ENCODE measurements at regions not wholly inside any gene's neighbourhood (a gene's known extent, or its start where the extent isn't known, plus 50 kb on each side); places are given as distances from the start of the nearest gene placed in this dataset.

DNA sequence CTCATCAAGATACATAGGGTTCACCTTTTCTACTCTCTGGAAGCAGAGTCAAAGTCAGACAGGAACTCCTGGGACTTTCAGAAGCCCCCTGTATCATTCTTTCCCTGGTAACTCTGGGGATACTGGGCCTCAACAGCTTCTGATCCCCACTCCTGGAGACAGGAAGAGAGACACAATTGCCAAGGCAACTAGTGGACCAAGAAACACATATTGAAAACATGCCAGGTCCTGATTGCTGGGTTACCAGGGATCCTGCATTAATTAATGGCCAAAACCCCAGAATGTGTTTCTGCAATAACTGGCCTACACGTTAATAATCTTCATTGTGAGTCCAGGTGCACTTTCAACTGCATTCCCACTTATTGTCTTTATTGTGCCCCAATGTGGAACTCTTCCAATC, 260.8 kb upstream of the POU2AF2 start:
- Mint-ChIP-seq H3K36me3 (peaks cover 0 to under 1% of the 10 kb centered on the region in 2 donors), H3K4me3 (no peak overlapping the region), H3K27ac (no peak overlapping the region), H3K9me3 (peaks cover 0 to under 1% of the 10 kb centered on the region in 2 donors), H3K27me3 (no peaks in the 10 kb centered on the region), H3K4me1 (no peaks in the 10 kb centered on the region)
- ATAC-seq (replicated peaks), result no peak
- no peak for DNase-seq

DNA sequence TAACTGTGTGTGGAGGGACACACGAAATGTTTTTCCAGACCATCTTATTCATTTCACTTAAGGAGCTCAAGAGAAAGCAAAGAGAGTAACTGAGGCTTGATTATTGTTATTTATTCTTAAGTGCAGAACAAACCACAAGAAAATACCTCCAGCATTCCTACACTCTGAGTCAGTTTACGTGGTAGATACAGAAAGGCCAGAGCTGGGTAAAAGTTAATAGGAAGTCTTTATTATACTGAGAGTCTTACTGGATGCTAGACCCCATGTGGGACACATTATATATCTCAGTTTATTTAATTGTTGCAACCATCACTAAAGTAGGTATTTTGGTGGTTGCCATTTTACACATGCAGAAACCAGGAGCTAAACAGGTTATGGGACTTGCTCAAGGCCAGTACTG, 261.4 kb upstream of the POU2AF2 start:
- DNase-seq (no peak), ATAC-seq (replicated peaks) (no peak)
- H3K4me3 Mint-ChIP-seq, result no peak overlapping the region
- H3K4me1 Mint-ChIP-seq, result no peaks in the 10 kb centered on the region
- H3K36me3 Mint-ChIP-seq, result peaks cover 4 to 5% of the 10 kb centered on the region in 2 donors
- H3K27me3 Mint-ChIP-seq, result no peaks in the 10 kb centered on the region
- no peak overlapping the region for H3K27ac Mint-ChIP-seq
- peaks cover 4 to 5% of the 10 kb centered on the region in 2 donors for H3K9me3 Mint-ChIP-seq

DNA sequence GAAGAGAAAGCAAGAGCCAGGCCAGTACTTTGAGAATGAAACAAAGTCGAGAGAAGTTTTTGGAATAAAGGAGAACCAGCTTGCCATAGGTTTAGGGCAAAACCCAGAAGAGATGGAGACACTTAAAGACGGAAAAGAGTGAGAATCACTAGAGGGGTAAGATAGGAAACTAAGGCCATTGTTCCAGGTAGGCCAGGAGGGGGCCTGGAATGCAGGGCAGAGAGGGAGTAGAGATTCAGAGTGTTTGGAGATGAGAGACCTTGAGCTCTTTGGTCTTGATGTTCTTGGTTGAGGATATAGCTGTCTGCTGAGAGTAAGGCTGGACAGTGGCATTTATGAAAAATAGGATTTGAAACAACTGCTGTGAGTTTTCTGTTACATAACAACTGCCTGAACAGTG, 263.3 kb upstream of the POU2AF2 start:
- no peaks in the 10 kb centered on the region for H3K4me1 Mint-ChIP-seq

DNA sequence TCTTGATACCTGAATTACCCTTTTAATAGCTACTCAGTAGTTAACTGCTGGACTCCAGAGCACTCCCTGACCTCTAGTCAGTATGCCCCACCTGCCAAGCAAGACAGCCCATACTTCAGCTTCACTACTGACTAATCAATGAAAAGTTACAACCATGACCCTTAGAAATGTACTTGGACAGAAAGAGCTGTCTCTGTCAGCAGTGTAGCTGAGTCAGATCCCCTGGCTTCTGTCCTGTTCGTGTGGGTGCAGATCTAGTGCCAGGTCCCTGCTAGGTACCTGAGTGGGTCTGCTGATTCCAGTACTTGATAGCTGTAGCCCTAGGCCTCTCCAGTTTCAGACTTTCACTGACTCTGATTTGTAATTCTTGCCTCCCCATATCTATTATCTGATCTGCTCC, 265.8 kb upstream of the POU2AF2 start:
- Mint-ChIP-seq H3K4me1 (peaks cover 0 to 8% of the 10 kb centered on the region in 2 donors), H3K27me3 (peaks cover 4 to 5% of the 10 kb centered on the region in 2 donors), H3K36me3 (peaks cover 4 to 5% of the 10 kb centered on the region in 2 donors), H3K9me3 (peaks cover 5 to 7% of the 10 kb centered on the region in 2 donors), H3K4me3 (no peak overlapping the region), H3K27ac (no peak overlapping the region)
- DNase-seq (no peak), ATAC-seq (replicated peaks) (no peak)

More for the DNA sequence above, 263.3 kb upstream of the POU2AF2 start:
- no peak overlapping the region for H3K27ac Mint-ChIP-seq
- ATAC-seq (replicated peaks), result no peak
- no peak for DNase-seq
- peaks cover 5 to 6% of the 10 kb centered on the region in 2 donors for H3K9me3 Mint-ChIP-seq
- no peak overlapping the region for H3K4me3 Mint-ChIP-seq
- H3K36me3 Mint-ChIP-seq, result peaks cover 4 to 5% of the 10 kb centered on the region in 2 donors
- no peaks in the 10 kb centered on the region for H3K27me3 Mint-ChIP-seq

DNA sequence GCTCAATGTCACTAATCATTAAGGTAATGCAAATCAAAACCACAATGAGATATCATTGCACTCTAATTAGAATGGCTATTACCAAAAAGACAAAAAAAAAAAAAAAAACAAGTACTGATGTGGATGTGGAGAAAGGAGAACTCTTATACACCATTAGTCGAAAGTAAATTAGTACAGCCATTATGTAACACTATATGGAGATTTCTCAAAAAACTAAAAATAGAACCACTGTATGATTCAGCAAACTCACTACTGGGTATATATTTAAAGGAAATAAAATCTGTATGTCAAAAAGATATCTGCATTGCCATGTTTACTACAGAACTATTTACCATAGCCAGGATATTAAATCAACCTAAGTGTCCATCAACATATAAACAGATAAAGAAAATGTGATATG, 265.4 kb upstream of the ARHGAP20 start:
- peaks cover 4 to 5% of the 10 kb centered on the region in 2 donors for H3K36me3 Mint-ChIP-seq
- no peak overlapping the region for H3K27ac Mint-ChIP-seq
- H3K27me3 Mint-ChIP-seq, result peaks cover 4 to 5% of the 10 kb centered on the region in 2 donors
- peaks cover 5 to 7% of the 10 kb centered on the region in 2 donors for H3K9me3 Mint-ChIP-seq
- no peak for DNase-seq
- ATAC-seq (replicated peaks), result no peak
- H3K4me3 Mint-ChIP-seq, result no peak overlapping the region
- H3K4me1 Mint-ChIP-seq, result peaks cover 0 to 8% of the 10 kb centered on the region in 2 donors

DNA sequence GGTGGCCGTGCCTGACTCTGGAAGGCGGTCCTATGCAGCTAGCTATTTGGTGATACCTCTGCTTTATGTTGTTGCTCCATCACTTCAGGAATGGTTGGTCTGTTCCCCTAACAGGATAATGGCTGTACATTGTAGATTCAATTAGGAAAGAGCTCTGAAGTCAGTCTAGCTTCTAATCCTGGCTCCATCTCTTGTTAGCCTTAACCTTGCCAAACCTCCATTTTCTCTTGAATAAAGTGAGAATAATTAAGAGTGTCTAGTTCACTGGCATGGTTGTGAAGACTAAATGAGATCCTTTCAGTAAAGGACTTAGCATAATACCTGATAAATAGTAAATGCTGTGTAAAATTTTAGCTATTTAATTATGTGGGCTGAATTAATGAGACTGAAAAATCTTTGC, 262.5 kb upstream of the ARHGAP20 start:
- Mint-ChIP-seq H3K36me3 (peaks cover 4 to 5% of the 10 kb centered on the region in 2 donors), H3K27me3 (peaks cover 11 to 19% of the 10 kb centered on the region in 2 donors), H3K9me3 (peaks cover 5 to 7% of the 10 kb centered on the region in 2 donors), H3K27ac (no peak overlapping the region), H3K4me1 (peaks cover 2 to 8% of the 10 kb centered on the region in 2 donors), H3K4me3 (no peak overlapping the region)
- ATAC-seq (replicated peaks) (no peak), DNase-seq (no peak)

DNA sequence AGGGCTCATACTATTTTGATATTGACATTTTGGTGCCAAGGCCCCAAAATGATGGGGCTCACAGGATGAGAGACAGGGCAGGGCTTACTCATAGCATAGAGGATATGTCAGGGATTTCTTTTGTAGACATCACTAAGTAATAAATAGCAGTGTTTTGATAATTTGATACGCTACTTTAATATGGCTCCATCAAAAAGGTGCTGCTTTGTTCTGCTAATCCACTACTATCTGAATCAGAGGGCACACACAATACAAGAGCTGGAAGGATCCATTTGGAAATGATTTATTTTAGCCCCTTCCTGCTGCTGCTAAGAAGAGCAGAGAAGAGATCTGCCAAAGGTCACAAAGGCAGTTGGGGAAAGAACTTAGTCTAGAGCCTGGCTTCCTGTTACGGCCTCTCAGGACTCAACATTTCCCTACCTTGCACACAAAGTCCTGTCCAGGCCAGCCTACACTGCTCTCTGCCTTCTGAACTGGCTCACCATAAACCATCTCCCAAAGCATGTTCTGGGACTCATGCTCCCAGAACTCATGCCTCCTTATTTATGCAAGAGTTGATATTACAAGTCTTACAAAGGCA, 261.3 kb upstream of the ARHGAP20 start:
- H3K9me3 Mint-ChIP-seq, result peaks cover 0 to 3% of the 10 kb centered on the region in 2 donors
- peaks cover 11 to 19% of the 10 kb centered on the region in 2 donors for H3K27me3 Mint-ChIP-seq
- no peak overlapping the region for H3K27ac Mint-ChIP-seq
- ATAC-seq (replicated peaks) (no peak), DNase-seq (no peak)
- H3K36me3 Mint-ChIP-seq, result no peaks in the 10 kb centered on the region
- H3K4me1 Mint-ChIP-seq, result peaks cover 9 to 20% of the 10 kb centered on the region in 2 donors
- no peak overlapping the region for H3K4me3 Mint-ChIP-seq

DNA sequence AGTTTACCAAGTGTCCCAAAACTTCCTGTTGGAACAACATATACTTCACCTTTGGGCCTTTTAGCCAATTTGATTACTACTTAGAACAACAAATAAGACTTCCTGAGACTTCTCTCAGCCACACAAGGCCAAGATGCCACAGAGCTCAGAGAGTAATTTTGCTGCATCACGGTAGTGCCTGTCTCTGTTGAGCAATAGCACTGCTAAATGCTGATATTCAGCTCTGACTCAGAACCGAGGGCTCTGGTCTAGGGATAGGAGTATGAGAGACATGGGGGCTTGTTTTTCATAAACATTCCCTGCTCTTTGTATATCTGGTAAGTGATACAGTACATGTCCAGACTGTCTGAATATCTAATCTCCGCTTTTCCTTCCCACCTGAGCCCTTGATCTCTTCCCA, 260.4 kb upstream of the ARHGAP20 start:
- Mint-ChIP-seq H3K9me3 (peaks cover 0 to 2% of the 10 kb centered on the region in 2 donors), H3K4me3 (no peak overlapping the region), H3K36me3 (no peaks in the 10 kb centered on the region), H3K4me1 (peaks cover 14 to 28% of the 10 kb centered on the region in 2 donors), H3K27ac (no peak overlapping the region), H3K27me3 (peaks cover 11 to 19% of the 10 kb centered on the region in 2 donors)
- DNase-seq, result no peak
- no peak for ATAC-seq (replicated peaks)

DNA sequence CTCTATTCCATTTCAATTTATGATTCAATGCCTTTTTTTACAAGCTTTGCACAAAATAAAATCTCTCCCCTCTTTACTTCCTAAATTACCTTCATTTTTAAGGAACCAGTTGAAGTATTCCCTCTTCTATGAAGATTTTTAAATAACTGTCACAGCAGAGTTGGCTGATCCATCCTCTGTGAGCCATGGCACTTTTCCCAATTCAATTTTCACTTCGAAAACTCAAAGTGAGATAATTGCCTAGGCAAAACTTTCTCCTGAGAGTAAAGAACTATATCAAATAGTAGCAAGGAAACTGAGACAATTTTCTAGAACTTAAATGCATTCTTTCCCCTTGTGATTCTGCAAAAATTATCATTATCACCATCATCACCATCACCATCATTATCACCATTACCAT, 259.9 kb upstream of the ARHGAP20 start:
- H3K4me1 Mint-ChIP-seq, result peaks cover 14 to 28% of the 10 kb centered on the region in 2 donors
- H3K27ac Mint-ChIP-seq, result no peak overlapping the region
- H3K27me3 Mint-ChIP-seq, result peaks cover 11 to 19% of the 10 kb centered on the region in 2 donors
- ATAC-seq (replicated peaks), result no peak
- no peak overlapping the region for H3K4me3 Mint-ChIP-seq
- DNase-seq, result no peak
- H3K36me3 Mint-ChIP-seq, result no peaks in the 10 kb centered on the region
- H3K9me3 Mint-ChIP-seq, result peaks cover 0 to 2% of the 10 kb centered on the region in 2 donors

DNA sequence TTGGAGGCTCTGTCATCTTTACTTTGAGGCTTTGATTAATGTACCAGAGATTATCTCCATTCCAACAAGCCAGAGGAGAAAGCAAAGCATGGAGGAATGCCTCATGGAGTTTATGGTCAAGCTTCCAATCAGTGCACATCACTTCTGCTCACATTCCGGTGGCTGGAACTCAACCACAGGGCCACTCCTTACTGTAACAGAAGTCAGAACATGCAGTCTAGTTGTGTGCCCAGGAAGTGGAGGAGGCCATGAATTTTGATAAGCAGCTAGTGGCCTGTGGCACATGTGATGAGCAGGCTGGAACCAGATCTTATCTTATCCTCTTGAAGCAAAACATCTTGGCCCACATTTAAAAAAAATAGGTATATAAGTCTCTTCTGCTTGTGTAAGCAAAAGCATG, 258.9 kb upstream of the ARHGAP20 start:
- Mint-ChIP-seq H3K36me3 (no peaks in the 10 kb centered on the region), H3K4me1 (peaks cover 14 to 28% of the 10 kb centered on the region in 2 donors), H3K4me3 (no peak overlapping the region)

DNA sequence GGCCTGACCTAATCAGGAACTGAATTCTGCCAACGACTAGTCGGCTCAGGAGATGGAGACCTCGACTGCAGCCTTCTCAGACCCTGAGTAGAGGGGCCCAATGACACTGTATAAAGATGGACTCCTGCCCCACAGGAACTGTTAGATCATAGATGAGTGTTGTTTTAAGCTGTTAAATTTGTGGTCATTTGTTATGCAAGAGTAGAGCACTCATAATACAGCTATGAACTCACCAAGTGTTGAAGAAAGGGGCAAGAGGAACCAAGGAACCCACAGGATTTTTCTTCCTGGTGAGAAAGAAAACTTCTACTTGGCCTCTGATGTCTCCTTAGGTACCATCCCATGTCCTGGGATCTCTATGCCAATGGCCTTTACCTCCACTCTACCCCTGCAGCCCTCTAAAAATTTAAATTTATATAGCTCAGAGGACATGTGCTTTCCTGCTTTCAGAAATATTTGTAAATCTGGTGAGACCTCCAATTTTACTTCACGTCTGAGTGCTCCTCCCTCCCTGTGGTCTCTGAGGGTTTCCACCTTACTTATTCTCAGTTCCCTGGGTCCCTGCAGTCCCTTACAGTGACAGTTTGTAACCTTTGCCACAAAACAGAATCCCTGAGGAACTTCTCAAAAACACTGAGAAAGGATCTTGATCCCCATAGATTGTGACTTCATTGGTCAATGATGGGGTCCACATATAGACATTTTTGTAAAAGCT, 256.3 kb upstream of the ARHGAP20 start:
- H3K9me3 Mint-ChIP-seq, result peaks cover 0 to 1% of the 10 kb centered on the region in 2 donors
- peak; percentile 94 for ATAC-seq (replicated peaks)
- peaks cover 10 to 18% of the 10 kb centered on the region in 2 donors for H3K27me3 Mint-ChIP-seq
- peaks cover 14 to 20% of the 10 kb centered on the region in 2 donors for H3K4me1 Mint-ChIP-seq
- H3K36me3 Mint-ChIP-seq, result no peaks in the 10 kb centered on the region
- H3K4me3 Mint-ChIP-seq, result peak overlapping the region in 1 of 2 donors; percentile 7
- peak overlapping the region; percentile 10 for H3K27ac Mint-ChIP-seq
- peak; percentile 20 for DNase-seq

More for the DNA sequence above, 258.9 kb upstream of the ARHGAP20 start:
- no peak for ATAC-seq (replicated peaks)
- peaks cover 11 to 19% of the 10 kb centered on the region in 2 donors for H3K27me3 Mint-ChIP-seq
- no peak overlapping the region for H3K27ac Mint-ChIP-seq
- no peak for DNase-seq
- peaks cover 0 to 2% of the 10 kb centered on the region in 2 donors for H3K9me3 Mint-ChIP-seq

DNA sequence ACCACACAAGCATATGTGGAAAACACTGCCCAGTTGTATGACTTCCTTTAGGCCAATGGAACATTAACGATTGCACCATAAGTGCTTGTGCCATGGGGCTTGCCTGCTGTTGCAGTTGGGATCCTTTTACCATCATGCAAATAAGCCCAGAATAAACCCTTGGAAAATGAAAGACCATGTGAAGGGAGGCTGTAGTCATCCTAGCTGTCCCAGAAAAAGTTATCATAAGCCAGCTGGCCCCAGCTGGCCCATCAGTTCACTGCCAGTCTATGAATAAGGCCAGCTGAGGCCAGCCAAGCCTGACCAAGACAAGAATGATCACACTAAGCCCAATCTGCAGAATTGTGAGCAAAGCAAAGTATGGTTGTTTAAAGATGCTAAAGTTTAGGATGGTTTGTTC, 253.9 kb upstream of the ARHGAP20 start:
- H3K4me1 Mint-ChIP-seq, result peaks cover 12 to 20% of the 10 kb centered on the region in 2 donors
- H3K27me3 Mint-ChIP-seq, result peaks cover 15 to 20% of the 10 kb centered on the region in 2 donors
- no peaks in the 10 kb centered on the region for H3K36me3 Mint-ChIP-seq
- no peak for ATAC-seq (replicated peaks)
- H3K9me3 Mint-ChIP-seq, result peaks cover 0 to 1% of the 10 kb centered on the region in 2 donors
- no peak for DNase-seq
- no peak overlapping the region for H3K27ac Mint-ChIP-seq
- no peak overlapping the region for H3K4me3 Mint-ChIP-seq

DNA sequence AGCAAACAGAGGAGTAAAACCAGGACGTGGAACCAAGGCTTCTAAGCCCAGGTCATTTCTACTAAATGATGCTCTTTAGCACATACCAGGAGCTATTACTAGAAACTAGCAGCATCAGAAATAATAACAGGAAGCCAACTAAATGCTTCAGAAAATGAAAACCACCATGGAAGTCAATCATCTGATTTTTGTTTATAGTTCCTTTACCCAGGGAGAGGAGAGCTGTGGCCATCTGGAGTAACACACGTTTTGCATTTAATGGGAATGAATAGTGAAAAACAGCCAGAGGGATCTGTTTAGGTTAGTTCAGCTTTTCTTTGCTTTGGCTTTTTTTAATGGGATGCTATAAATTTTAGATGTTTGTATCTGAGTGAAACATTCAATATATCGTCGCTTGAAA, 250.7 kb upstream of the ARHGAP20 start:
- H3K9me3 Mint-ChIP-seq, result peaks cover 0 to 1% of the 10 kb centered on the region in 2 donors
- peaks cover 2 to 3% of the 10 kb centered on the region in 2 donors for H3K4me1 Mint-ChIP-seq
- no peak overlapping the region for H3K27ac Mint-ChIP-seq
- DNase-seq (no peak), ATAC-seq (replicated peaks) (no peak)
- no peak overlapping the region for H3K4me3 Mint-ChIP-seq
- peaks cover 20 to 27% of the 10 kb centered on the region in 2 donors for H3K27me3 Mint-ChIP-seq
- H3K36me3 Mint-ChIP-seq, result no peaks in the 10 kb centered on the region

DNA sequence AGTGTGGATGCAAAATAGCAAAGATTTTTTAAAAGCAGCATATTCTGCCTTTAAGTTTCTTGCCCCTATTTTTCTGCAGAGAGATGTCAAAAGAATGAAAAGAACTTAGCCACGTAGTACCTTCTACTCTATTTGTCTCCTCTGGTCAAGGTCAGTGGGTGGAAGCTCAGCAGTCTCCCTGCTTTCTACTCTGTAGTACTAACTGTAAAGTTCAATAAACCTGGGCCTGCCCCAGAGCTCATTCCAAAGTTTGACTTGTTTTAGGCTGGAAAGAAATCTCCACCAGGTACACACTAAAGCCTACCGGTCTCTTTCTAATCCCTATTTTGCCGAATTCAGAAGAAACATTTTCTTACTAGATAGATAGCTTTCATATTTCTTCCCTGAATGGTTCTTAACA, 247.9 kb upstream of the ARHGAP20 start:
- ATAC-seq (replicated peaks) (no peak), DNase-seq (no peak)
- Mint-ChIP-seq H3K4me3 (no peak overlapping the region), H3K9me3 (no peaks in the 10 kb centered on the region), H3K4me1 (peaks cover 0 to 2% of the 10 kb centered on the region in 2 donors), H3K36me3 (no peaks in the 10 kb centered on the region), H3K27me3 (peaks cover 23 to 31% of the 10 kb centered on the region in 2 donors), H3K27ac (no peak overlapping the region)

DNA sequence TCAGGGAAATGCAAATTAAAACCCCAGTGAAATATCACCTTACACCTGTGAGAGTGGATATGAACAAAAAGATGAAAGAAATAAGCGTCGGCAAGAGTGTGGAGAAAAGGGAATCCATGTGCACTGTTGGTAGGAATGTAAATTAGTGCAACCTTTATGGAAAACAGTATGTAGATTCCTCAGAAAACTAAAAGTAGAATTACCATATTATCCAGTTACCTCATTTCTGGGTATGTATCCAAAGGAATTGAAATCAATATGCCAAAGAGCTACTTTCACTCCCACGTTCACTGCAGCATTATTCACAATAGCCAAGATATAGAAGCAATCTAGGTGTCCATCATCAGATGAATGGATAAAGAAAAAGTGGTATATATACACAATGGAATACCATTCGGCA, 246.0 kb upstream of the ARHGAP20 start:
- H3K4me1 Mint-ChIP-seq, result peaks cover 0 to 2% of the 10 kb centered on the region in 2 donors
- no peak overlapping the region for H3K4me3 Mint-ChIP-seq
- peaks cover 17 to 24% of the 10 kb centered on the region in 2 donors for H3K27me3 Mint-ChIP-seq
- DNase-seq (no peak), ATAC-seq (replicated peaks) (no peak)
- H3K27ac Mint-ChIP-seq, result no peak overlapping the region
- H3K36me3 Mint-ChIP-seq, result no peaks in the 10 kb centered on the region
- no peaks in the 10 kb centered on the region for H3K9me3 Mint-ChIP-seq

Data from stimulated activated naive B cell treated with anti-CD40 and anti-IgM and Interleukin-4, amounts not matched to agents 10 μg/mL and 1 μg/mL and 100 μg/mL, for 72 hours (primary cell).